ENCODE measurements at regions not wholly inside any gene's neighbourhood (a gene's known extent, or its start where the extent isn't known, plus 50 kb on each side); places are given as distances from the start of the nearest gene placed in this dataset.

- no peak overlapping the region for H3K4me3 ChIP-seq (ENCODE audit: low read length)
- POLR2A ChIA-PET = no interaction called here
- DNase-seq = no peak
- no peaks in the 10 kb centered on the region for H3K4me1 ChIP-seq (ENCODE audit: insufficient read depth, low read length)
- intact Hi-C loops (cut with DNase I, micrococcal nuclease) = no loop called here
- peaks cover 11% of the 10 kb centered on the region for H3K9me3 Mint-ChIP-seq
- peaks cover 8% of the 10 kb centered on the region for H3K27me3 Mint-ChIP-seq
- H3K27ac ChIP-seq (ENCODE audit: low read depth in 1 of 2, low read length in 2 of 2) = no peak overlapping the region
- ATAC-seq (ENCODE audit: poor library complexity) = no peak
- no peaks in the 10 kb centered on the region for H3K4me1 Mint-ChIP-seq (ENCODE audit: low read depth)
- no peak overlapping the region for H3K27ac Mint-ChIP-seq
- H3K36me3 Mint-ChIP-seq (ENCODE audit: low read depth) = no peaks in the 10 kb centered on the region
- no peak for TF ChIP-seq CTCF (IDR thresholded peaks at IDR 0.05)
- peaks cover 0 to 24% of the 10 kb centered on the region in 2 experiments for H3K9me3 ChIP-seq (ENCODE audit: control insufficient read depth in 1 of 2, insufficient read depth in 1 of 2, low read length in 2 of 2)
- H3K36me3 ChIP-seq (ENCODE audit: insufficient read depth, low read length) = no peaks in the 10 kb centered on the region
- CTCF ChIA-PET = no interaction called here
- no peaks in the 10 kb centered on the region for H3K27me3 ChIP-seq (ENCODE audit: control insufficient read depth in 1 of 2, insufficient read depth in 2 of 2, low read length in 2 of 2)
- H3K4me3 Mint-ChIP-seq = no peak overlapping the region
Measured at GRCh38 chr2:3944841-3945240, 241.5 kb downstream of the DCDC2C start.

GRCh38 chr2:3948191-3948590 lies 244.8 kb downstream of the DCDC2C start:
- no peak for DNase-seq
- CTCF ChIA-PET = no interaction called here

DNA sequence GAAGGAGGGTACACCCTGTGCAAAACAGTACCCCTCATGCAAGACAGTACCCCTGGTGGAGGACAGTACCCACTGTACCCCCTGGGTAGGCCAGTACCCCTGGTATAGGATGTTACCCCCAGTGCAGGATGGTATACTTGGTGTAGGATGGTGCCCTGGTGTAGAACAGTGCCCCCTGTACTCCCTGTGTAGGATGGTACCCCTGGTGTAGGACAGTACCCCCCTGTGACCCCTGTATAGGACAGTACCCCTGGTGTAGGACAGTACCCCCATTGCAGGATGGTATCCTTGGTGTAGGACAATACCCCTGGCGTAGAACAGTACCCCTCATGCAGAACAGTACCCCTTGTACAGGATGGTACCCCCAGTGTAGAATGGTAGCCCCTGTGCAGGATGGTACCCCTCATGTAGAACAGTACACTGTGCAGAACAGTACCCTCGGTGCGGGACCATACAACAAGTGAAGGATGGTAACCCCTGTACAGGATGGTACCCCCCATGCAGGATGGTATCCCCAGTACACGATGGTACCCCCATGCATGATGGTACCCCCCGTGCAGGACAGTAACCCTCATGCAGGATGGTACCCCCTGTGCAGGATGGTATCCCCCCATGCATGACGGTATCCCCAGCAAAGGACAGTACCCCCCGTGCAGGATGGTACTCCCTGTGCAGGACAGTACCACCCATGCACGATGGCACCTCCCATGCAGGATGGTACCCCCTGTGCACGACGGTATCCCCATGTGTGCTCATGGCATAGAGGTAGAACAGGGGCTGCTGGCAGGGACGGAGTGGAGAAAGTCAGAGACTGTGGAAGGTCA lies 248.0 kb downstream of the DCDC2C start:
- H3K9me3 Mint-ChIP-seq = peaks cover 4% of the 10 kb centered on the region

More at GRCh38 chr2:3948191-3948590, 244.8 kb downstream of the DCDC2C start:
- Mint-ChIP-seq H3K9me3 (peaks cover 11% of the 10 kb centered on the region), H3K36me3 (ENCODE audit: low read depth) (no peaks in the 10 kb centered on the region), H3K4me1 (ENCODE audit: low read depth) (no peaks in the 10 kb centered on the region), H3K27me3 (no peaks in the 10 kb centered on the region), H3K4me3 (no peak overlapping the region), H3K27ac (no peak overlapping the region)
- H3K4me3 ChIP-seq (ENCODE audit: low read length) = no peak overlapping the region
- TF ChIP-seq CTCF (IDR thresholded peaks at IDR 0.05) = no peak
- no peak for ATAC-seq (ENCODE audit: poor library complexity)
- peaks cover 0 to 27% of the 10 kb centered on the region in 2 experiments for H3K9me3 ChIP-seq (ENCODE audit: control insufficient read depth in 1 of 2, insufficient read depth in 1 of 2, low read length in 2 of 2)
- intact Hi-C loops (cut with DNase I, micrococcal nuclease) = no loop called here
- POLR2A ChIA-PET = no interaction called here
- H3K27me3 ChIP-seq (ENCODE audit: control insufficient read depth in 1 of 2, insufficient read depth in 2 of 2, low read length in 2 of 2) = no peaks in the 10 kb centered on the region
- H3K36me3 ChIP-seq (ENCODE audit: insufficient read depth, low read length) = no peaks in the 10 kb centered on the region
- H3K4me1 ChIP-seq (ENCODE audit: insufficient read depth, low read length) = no peaks in the 10 kb centered on the region
- H3K27ac ChIP-seq (ENCODE audit: low read depth in 1 of 2, low read length in 2 of 2) = no peak overlapping the region

More for the DNA sequence above, 248.0 kb downstream of the DCDC2C start:
- Histone ChIP-seq H3K4me1 (ENCODE audit: insufficient read depth, low read length) (no peaks in the 10 kb centered on the region), H3K9me3 (ENCODE audit: control insufficient read depth in 1 of 2, insufficient read depth in 1 of 2, low read length in 2 of 2) (peaks cover 0 to 28% of the 10 kb centered on the region in 2 experiments), H3K4me3 (ENCODE audit: low read length) (no peak overlapping the region), H3K27me3 (ENCODE audit: control insufficient read depth in 1 of 2, insufficient read depth in 2 of 2, low read length in 2 of 2) (no peaks in the 10 kb centered on the region), H3K27ac (ENCODE audit: low read depth in 1 of 2, low read length in 2 of 2) (no peak overlapping the region), H3K36me3 (ENCODE audit: insufficient read depth, low read length) (no peaks in the 10 kb centered on the region)
- CTCF ChIA-PET = no interaction called here
- POLR2A ChIA-PET = no interaction called here
- Mint-ChIP-seq H3K27me3 (no peaks in the 10 kb centered on the region), H3K27ac (no peak overlapping the region), H3K4me1 (ENCODE audit: low read depth) (no peaks in the 10 kb centered on the region), H3K36me3 (ENCODE audit: low read depth) (no peaks in the 10 kb centered on the region), H3K4me3 (no peak overlapping the region)
- intact Hi-C loops (cut with DNase I, micrococcal nuclease) = no loop called here
- TF ChIP-seq CTCF (IDR thresholded peaks at IDR 0.05) = no peak
- no peak for DNase-seq
- no peak for ATAC-seq (ENCODE audit: poor library complexity)

Data from CD4-positive, alpha-beta T cell (primary cell).